HTR-8/SVneo (cell line): ENCODE measurements at regions not wholly inside any gene's neighbourhood (a gene's known extent, or its start where the extent isn't known, plus 50 kb on each side); places are given as distances from the start of the nearest gene placed in this dataset.

Source experiments
- DNase-seq: peaks from one replicate; pipeline ENCODE4 v3.0.0; 2011; ENCODE audit warnings: low spot score, mixed read lengths; ENCODE audit not compliant: insufficient read length
- FAIRE-seq: peaks from 2 replicates; lab custom pipeline; 2011; peaks lifted over from hg19 to GRCh38; lab: Jason Lieb, UNC

GRCh38 chr2:138103156-138103555 lies 138.9 kb downstream of the HNMT start:
- DNase-seq (no peak), FAIRE-seq (no peak)

- no peak for DNase-seq
- no peak for FAIRE-seq
Measured at GRCh38 chr2:138104071-138104470, 139.8 kb downstream of the HNMT start.

GRCh38 chr2:138105358-138105757 lies 141.1 kb downstream of the HNMT start:
- DNase-seq, result no peak
- no peak for FAIRE-seq

DNA sequence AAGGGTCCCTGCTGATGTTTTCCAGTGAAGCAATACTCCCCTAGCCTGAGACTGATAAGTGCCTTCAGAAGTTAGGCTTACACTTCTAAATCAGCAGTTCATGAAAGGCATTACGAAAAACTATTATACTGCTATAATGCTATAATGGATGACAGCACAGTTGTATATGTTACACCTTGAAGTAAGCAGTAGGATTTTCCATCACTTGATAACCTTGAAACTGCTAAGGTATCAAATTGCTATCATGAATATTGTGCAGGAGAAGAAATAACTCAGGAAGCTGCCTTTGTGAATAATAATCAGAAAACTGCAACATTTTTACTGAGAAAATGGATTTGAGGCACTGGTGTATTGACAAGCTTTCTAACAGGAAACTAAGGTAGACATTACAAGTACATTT lies 142.3 kb downstream of the HNMT start:
- FAIRE-seq, result no peak
- DNase-seq, result no peak

GRCh38 chr2:138107288-138107687 lies 143.0 kb downstream of the HNMT start:
- DNase-seq, result no peak
- FAIRE-seq, result no peak

DNA sequence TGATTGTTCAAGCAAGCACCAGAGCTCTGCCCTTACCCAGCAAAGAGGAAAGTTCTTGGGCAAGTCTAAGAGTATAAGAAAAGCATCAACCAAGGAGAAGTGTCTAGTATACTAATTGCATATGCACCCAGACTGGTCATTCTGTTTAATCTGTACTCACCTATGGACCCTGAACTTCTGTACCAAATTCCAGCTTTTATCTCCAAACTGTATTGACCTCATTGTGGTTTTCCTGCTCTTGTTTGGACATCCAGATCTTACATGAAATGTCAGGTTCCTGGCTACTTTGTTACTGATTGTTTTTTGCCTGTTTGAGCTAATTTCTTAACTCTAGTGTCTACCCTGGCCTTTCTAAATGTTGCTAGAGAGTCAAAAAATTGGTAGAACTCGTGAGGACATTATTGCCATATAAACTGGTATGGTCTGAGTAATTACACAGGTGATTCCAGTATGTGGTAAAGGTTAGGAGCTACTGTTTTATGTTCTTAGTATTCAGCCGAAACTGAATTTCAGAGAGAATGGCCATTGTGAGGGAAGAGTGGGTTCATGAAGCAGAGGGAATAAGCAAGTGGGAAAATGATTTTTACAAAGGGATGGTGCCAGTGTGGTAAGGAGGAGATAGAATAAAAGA lies 146.3 kb downstream of the HNMT start:
- FAIRE-seq, result no peak
- no peak for DNase-seq

- DNase-seq, result no peak
- no peak for FAIRE-seq
Measured at GRCh38 chr2:138112536-138112935, 148.3 kb downstream of the HNMT start.

- FAIRE-seq (no peak), DNase-seq (no peak)
Measured at GRCh38 chr2:138113871-138114525, 149.7 kb downstream of the HNMT start.

DNA sequence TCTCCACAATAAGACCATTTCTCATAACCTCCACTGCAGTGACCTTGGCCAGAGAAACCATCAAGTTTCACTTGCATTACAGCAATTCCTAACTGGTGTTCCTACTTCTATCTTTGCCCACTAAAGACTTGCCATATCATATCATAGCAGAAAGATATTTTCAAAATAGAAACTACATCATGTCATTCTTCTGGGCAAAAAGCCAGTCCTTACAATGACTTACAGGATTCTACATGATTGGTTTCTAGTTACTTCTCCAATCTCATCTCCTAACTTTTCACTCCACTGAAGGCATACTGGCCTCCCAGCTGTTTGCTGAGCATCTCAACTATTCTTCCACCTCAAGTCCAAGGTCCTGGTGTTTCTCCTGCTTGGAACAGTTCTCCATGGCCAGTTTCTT lies 151.4 kb downstream of the HNMT start:
- FAIRE-seq, result no peak
- no peak for DNase-seq

GRCh38 chr2:138116456-138116855 lies 152.2 kb downstream of the HNMT start:
- DNase-seq, result no peak
- FAIRE-seq, result no peak

GRCh38 chr2:138121666-138122661 lies 157.7 kb downstream of the HNMT start:
- FAIRE-seq (no peak), DNase-seq (no peak)

GRCh38 chr2:138122891-138123290 lies 158.6 kb downstream of the HNMT start:
- FAIRE-seq, result no peak
- DNase-seq, result no peak

- no peak for FAIRE-seq
- DNase-seq, result no peak
Measured at GRCh38 chr2:138123741-138124140, 159.5 kb downstream of the HNMT start.

DNA sequence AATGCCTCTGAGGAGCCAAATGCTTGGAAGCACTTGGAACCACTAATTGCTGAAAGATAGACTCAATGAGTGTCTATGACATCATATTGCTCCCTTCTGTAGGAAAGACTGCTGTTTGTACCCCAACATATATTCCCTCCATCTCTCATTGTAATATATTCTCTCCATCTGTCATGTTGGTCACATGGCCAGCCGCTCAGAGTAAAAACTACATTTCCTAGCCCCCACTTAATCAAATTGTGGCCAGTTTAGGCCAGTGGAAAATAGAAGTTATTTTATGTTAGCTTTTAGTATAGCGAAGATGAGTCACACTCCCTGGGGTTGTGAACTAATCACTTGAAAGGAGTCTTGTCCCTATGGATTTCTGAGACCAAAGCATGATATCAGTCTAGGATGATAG lies 160.2 kb downstream of the HNMT start:
- FAIRE-seq (no peak), DNase-seq (no peak)

DNA sequence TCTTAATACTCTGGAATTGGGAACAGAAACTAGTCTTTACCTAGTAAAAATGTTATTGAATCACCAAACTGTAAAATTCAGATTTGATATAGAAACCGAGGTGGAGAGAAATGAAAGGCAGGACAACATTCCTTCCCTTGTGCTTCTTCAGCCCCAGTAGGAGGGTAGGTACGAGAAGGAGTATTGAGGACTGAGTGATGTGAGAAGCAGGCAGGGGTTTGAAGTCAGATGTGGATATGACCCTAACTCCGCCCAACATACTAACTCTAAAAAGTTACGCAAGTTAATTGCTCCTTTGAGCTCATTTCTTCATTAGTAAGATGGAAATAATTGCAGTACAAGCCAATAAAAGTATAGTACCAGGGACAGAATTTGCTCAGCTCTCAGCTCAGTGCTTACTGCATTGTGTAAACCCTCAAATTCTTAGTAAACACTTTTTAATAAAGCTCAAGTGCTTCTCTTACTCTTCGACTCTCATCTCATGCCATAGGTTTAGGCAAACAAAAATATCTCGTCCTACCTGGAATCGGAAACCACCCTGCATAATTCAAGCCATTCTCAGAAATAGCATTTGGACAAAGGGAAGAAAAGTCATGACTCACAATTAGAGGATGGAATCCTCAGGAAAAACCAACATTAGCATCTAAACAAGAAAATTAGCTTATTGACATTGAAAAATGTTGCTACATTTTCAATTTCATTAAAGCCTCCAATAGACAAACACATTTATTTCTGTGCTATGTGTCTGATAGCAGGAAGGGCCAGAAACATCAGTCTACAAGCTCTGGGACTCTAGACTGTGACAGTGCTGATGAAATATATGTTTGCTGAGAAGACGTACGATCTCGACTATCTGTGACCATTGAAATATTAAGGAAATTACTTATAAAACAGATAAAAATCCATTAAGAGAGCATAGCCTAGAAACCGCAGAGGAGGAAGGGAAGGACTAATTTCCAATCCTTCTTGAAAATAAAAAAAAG lies 161.3 kb downstream of the HNMT start:
- FAIRE-seq (no peak), DNase-seq (no peak)

DNA sequence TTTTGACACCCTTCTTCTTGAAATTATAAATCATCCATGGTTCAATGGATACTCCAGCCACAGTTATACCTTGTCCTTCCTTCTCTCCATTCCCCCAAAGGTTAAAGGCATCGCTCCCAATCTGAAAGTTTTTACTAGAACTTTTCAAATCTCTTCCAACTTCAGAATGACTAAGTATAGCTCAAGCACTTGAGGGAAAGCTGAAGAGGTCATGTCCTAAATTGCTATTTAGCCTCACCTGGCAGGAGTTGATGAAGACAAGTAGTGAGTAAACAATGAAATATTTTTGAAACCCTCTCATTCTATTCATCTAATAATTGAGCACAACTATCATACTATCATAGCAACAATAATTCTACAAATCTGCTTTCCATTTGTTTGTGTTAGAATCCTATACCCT lies 167.8 kb downstream of the HNMT start:
- DNase-seq (no peak), FAIRE-seq (no peak)

GRCh38 chr2:138137949-138138348 lies 173.7 kb downstream of the HNMT start:
- no peak for FAIRE-seq
- no peak for DNase-seq

- DNase-seq (no peak), FAIRE-seq (no peak)
Measured at GRCh38 chr2:138147796-138148195, 183.5 kb downstream of the HNMT start.

DNA sequence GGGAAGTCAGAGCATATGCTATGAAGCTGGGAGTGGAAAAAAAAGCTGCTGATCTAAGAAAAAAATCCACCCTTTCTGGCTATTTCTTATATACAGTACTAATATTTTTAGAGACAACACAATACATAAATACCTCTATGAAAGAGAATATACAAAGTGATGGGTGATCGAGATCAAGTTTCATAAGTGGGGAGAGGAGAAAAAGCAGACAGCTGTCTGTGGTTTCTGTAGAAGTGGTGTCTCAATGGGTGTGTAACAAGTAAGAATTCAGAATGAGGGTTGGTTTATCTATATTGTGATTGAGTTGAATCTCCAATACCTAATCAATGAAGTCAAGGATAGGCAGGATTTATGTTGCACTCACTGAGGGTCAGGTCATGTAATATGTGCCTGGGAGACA lies 191.0 kb downstream of the HNMT start:
- DNase-seq (no peak), FAIRE-seq (no peak)

GRCh38 chr2:138157372-138157771 lies 193.1 kb downstream of the HNMT start:
- FAIRE-seq (no peak), DNase-seq (no peak)
